ENCODE measurements at regions not wholly inside any gene's neighbourhood (a gene's known extent, or its start where the extent isn't known, plus 50 kb on each side); places are given as distances from the start of the nearest gene placed in this dataset.

GRCh38 chr12:76646366-76646765 lies 86.8 kb upstream of the OSBPL8 start:
- no peaks in the 10 kb centered on the region for H3K4me1 Mint-ChIP-seq (ENCODE audit: low read depth, unreplicated experiment)
- H3K27ac Mint-ChIP-seq (ENCODE audit: unreplicated experiment): no peak overlapping the region
- TF ChIP-seq CTCF (IDR thresholded peaks at IDR 0.05; ENCODE audit: unreplicated experiment): no peak
- H3K27me3 Mint-ChIP-seq (ENCODE audit: unreplicated experiment): no peaks in the 10 kb centered on the region
- no TSS peak for BruUV-seq (replicated peaks)
- DNase-seq: no peak
- H3K36me3 Mint-ChIP-seq (ENCODE audit: insufficient read depth, unreplicated experiment): no peaks in the 10 kb centered on the region
- CTCF ChIA-PET: no interaction called here
- H3K9me3 Mint-ChIP-seq (ENCODE audit: low read depth, unreplicated experiment): no peaks in the 10 kb centered on the region
- intact Hi-C loops (cut with micrococcal nuclease; ENCODE audit: unreplicated experiment): no loop called here
- no peak overlapping the region for H3K4me3 Mint-ChIP-seq (ENCODE audit: low read depth, unreplicated experiment)

DNA sequence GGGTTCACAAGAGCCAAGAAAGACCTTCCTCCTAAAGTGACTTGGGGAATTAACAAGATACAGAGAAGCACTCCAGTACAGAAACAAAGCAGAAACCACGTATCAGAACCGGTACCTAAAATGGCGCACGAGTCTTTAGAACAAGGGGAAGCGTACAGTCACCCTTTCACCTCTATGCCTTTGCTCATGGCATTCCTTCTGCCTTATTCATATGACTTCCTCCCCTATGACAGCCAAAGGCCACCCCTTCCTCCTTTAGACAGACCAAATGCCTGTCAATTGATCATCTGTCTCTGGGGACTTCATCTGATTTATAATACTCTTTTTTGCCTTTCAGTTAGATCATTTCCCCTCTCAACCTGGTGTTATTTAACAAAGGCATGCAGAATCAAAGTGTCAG lies 89.5 kb upstream of the OSBPL8 start:
- H3K4me1 Mint-ChIP-seq (ENCODE audit: low read depth, unreplicated experiment): no peaks in the 10 kb centered on the region
- no peak overlapping the region for H3K4me3 Mint-ChIP-seq (ENCODE audit: low read depth, unreplicated experiment)
- BruUV-seq (replicated peaks): no TSS peak
- CTCF ChIA-PET: no interaction called here
- no peak for DNase-seq
- H3K36me3 Mint-ChIP-seq (ENCODE audit: insufficient read depth, unreplicated experiment): no peaks in the 10 kb centered on the region
- no peak overlapping the region for H3K27ac Mint-ChIP-seq (ENCODE audit: unreplicated experiment)
- H3K27me3 Mint-ChIP-seq (ENCODE audit: unreplicated experiment): no peaks in the 10 kb centered on the region
- H3K9me3 Mint-ChIP-seq (ENCODE audit: low read depth, unreplicated experiment): no peaks in the 10 kb centered on the region
- no peak for TF ChIP-seq CTCF (IDR thresholded peaks at IDR 0.05; ENCODE audit: unreplicated experiment)
- intact Hi-C loops (cut with micrococcal nuclease; ENCODE audit: unreplicated experiment): no loop called here

DNA sequence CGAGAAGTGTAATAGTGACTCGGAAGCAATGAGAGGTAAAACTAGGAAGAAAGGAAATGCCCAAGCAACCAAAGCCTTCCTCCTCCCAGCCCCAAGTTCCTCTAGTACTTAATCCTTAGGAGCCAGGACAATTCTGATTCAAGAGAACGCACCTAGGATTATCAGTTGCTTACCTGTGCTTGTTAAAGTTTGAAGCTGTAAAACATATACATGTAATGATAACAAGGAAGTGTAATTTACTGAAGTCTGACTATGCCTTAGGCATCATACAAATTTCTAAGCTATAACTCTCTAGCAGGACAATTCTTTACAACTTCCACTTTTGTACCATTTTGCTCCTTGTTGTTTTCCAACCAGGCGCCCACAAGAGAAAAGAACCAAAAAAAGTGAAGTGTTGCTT lies 92.8 kb upstream of the OSBPL8 start:
- no peaks in the 10 kb centered on the region for H3K36me3 Mint-ChIP-seq (ENCODE audit: insufficient read depth, unreplicated experiment)
- no TSS peak for BruUV-seq (replicated peaks)
- H3K27ac Mint-ChIP-seq (ENCODE audit: unreplicated experiment): no peak overlapping the region
- TF ChIP-seq CTCF (IDR thresholded peaks at IDR 0.05; ENCODE audit: unreplicated experiment): no peak
- CTCF ChIA-PET: interaction anchor here (0.8 kb wide), 1 partner anchor 30 kb away, joined by 4 read pairs; no protein-coding TSS in a partner anchor
- intact Hi-C loops (cut with micrococcal nuclease; ENCODE audit: unreplicated experiment): no loop called here
- H3K9me3 Mint-ChIP-seq (ENCODE audit: low read depth, unreplicated experiment): no peaks in the 10 kb centered on the region
- no peaks in the 10 kb centered on the region for H3K27me3 Mint-ChIP-seq (ENCODE audit: unreplicated experiment)
- H3K4me1 Mint-ChIP-seq (ENCODE audit: low read depth, unreplicated experiment): no peaks in the 10 kb centered on the region
- DNase-seq: no peak
- no peak overlapping the region for H3K4me3 Mint-ChIP-seq (ENCODE audit: low read depth, unreplicated experiment)

DNA sequence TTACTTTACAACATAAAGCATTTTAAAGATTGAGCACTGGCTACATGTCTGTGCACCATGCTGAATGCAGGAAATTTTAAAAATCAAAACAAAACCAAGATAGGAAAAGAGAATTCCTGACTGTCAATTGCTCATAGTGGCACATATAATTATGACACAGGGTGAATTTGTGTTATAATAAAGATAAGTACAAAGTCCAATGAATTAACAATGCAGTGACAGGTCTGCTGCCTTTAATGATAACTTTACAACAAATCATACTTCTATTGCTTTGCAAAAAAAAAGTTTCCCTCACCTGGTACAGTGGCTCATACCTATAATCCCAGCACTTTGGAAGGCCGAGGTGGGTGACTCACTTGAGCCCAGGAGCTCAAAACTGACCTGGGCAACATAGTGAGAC lies 93.8 kb upstream of the OSBPL8 start:
- no peak for TF ChIP-seq CTCF (IDR thresholded peaks at IDR 0.05; ENCODE audit: unreplicated experiment)
- no peak for DNase-seq
- H3K4me1 Mint-ChIP-seq (ENCODE audit: low read depth, unreplicated experiment): no peaks in the 10 kb centered on the region
- H3K27me3 Mint-ChIP-seq (ENCODE audit: unreplicated experiment): no peaks in the 10 kb centered on the region
- intact Hi-C loops (cut with micrococcal nuclease; ENCODE audit: unreplicated experiment): no loop called here
- no peaks in the 10 kb centered on the region for H3K36me3 Mint-ChIP-seq (ENCODE audit: insufficient read depth, unreplicated experiment)
- no peak overlapping the region for H3K27ac Mint-ChIP-seq (ENCODE audit: unreplicated experiment)
- CTCF ChIA-PET: interaction anchor here (0.7 kb wide), 1 partner anchor 15 kb away, joined by 3 read pairs; no protein-coding TSS in a partner anchor
- peaks cover 1% of the 10 kb centered on the region for H3K9me3 Mint-ChIP-seq (ENCODE audit: low read depth, unreplicated experiment)
- H3K4me3 Mint-ChIP-seq (ENCODE audit: low read depth, unreplicated experiment): no peak overlapping the region
- no TSS peak for BruUV-seq (replicated peaks)

All from Calu3 (cell line).